B cell (primary cell): ENCODE measurements at regions not wholly inside any gene's neighbourhood (a gene's known extent, or its start where the extent isn't known, plus 50 kb on each side); places are given as distances from the start of the nearest gene placed in this dataset.

ENCODE experiments used
- CTCF ChIP-seq: fragments of 200-600 bp; IDR thresholded peaks from one replicate; pipeline ENCODE4 v1.8.0; 2022; ENCODE audit warnings: antibody characterized with exemption, mild to moderate bottlenecking
- EZH2 ChIP-seq: IDR thresholded peaks from 2 replicates; pipeline ENCODE4 v1.6.1; 2012; ENCODE audit warnings: borderline replicate concordance, low read depth, mild to moderate bottlenecking, moderate library complexity, low read length; ENCODE audit not compliant: insufficient read depth, poor library complexity, severe bottlenecking

- TF ChIP-seq CTCF (peak; percentile 36), EZH2 (no peak)
These were observed 462.1 kb upstream of the ATP2B1 start for GRCh38 chr12:90170740-90171139.
